ENCODE measurements at regions not wholly inside any gene's neighbourhood (a gene's known extent, or its start where the extent isn't known, plus 50 kb on each side); places are given as distances from the start of the nearest gene placed in this dataset.
"Not testable (repeated sequence)": the region's sequence is repeated elsewhere in the genome, so short reads cannot be mapped to it uniquely, and the experiment has no call there.

- H3K27me3 ChIP-seq = no peaks in the 10 kb centered on the region
- WGBS = 93% methylated on average over 2 of the region's 2 CpGs
- H3K9me3 ChIP-seq = no peaks in the 10 kb centered on the region
- no peak for DNase-seq (ENCODE audit: extremely low spot score)
- intact Hi-C loops (cut with DNase I) = no loop called here
- H3K36me3 ChIP-seq = no peaks in the 10 kb centered on the region
- H3K4me3 ChIP-seq = no peak overlapping the region
- TF ChIP-seq POLR2AphosphoS5 (IDR thresholded peaks at IDR 0.05) = no peak
- no peak for TF ChIP-seq POLR2A (IDR thresholded peaks at IDR 0.05; ENCODE audit: low read depth)
- no peak for TF ChIP-seq EP300 (IDR thresholded peaks at IDR 0.05)
- TF ChIP-seq CTCF (IDR thresholded peaks at IDR 0.05) = no peak
- H3K27ac ChIP-seq (replicated peaks in 1 of 4) = no peak overlapping the region
- H3K4me1 ChIP-seq = no peaks in the 10 kb centered on the region
Observed at GRCh38 chr5:90223756-90224155, 185.8 kb downstream of the CETN3 start.

GRCh38 chr5:90221951-90222350, 187.6 kb downstream of the CETN3 start:
- WGBS = 80% methylated on average over 2 of the region's 2 CpGs
- TF ChIP-seq POLR2AphosphoS5 (IDR thresholded peaks at IDR 0.05) (no peak), CTCF (IDR thresholded peaks at IDR 0.05) (no peak), POLR2A (IDR thresholded peaks at IDR 0.05; ENCODE audit: low read depth) (no peak), EP300 (IDR thresholded peaks at IDR 0.05) (no peak)
- Histone ChIP-seq H3K9me3 (no peaks in the 10 kb centered on the region), H3K27me3 (no peaks in the 10 kb centered on the region), H3K27ac (replicated peaks in 1 of 4) (no peak overlapping the region), H3K4me3 (no peak overlapping the region), H3K36me3 (no peaks in the 10 kb centered on the region), H3K4me1 (no peaks in the 10 kb centered on the region)
- no peak for DNase-seq (ENCODE audit: extremely low spot score)
- intact Hi-C loops (cut with DNase I) = no loop called here

GRCh38 chr5:90220554-90220953, 189.0 kb downstream of the CETN3 start:
- WGBS = 78% methylated on average over 3 of the region's 3 CpGs
- no peaks in the 10 kb centered on the region for H3K36me3 ChIP-seq
- H3K4me1 ChIP-seq = no peaks in the 10 kb centered on the region
- H3K4me3 ChIP-seq = no peak overlapping the region
- intact Hi-C loops (cut with DNase I) = no loop called here
- no peak for DNase-seq (ENCODE audit: extremely low spot score)
- no peaks in the 10 kb centered on the region for H3K9me3 ChIP-seq
- H3K27me3 ChIP-seq = no peaks in the 10 kb centered on the region
- H3K27ac ChIP-seq (replicated peaks in 1 of 4) = no peak overlapping the region
- TF ChIP-seq POLR2A (IDR thresholded peaks at IDR 0.05; ENCODE audit: low read depth) (no peak), CTCF (IDR thresholded peaks at IDR 0.05) (no peak), POLR2AphosphoS5 (IDR thresholded peaks at IDR 0.05) (no peak), EP300 (IDR thresholded peaks at IDR 0.05) (no peak)

DNA sequence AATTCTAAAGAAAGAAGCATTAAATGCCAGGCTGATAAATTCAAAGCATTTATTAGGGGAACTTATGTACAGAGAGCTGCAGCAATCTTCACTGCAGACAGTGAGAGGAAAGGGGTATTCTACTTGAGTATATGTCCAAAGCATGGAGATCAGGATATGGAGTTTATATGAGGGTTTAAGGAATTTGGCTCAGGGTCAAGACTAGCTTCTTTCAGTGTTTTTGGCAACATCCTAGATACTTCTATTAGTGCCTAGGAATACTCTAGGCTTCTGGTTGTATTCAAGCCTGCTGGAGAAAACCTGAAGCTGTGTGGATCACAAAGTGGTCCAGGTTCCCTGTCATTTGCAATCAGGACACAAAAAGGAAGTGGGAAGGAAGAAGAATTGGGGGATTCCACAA, 194.6 kb downstream of the CETN3 start:
- H3K27ac ChIP-seq (replicated peaks in 1 of 4) = no peak overlapping the region
- H3K27me3 ChIP-seq = no peaks in the 10 kb centered on the region
- TF ChIP-seq CTCF (IDR thresholded peaks at IDR 0.05) (no peak), EP300 (IDR thresholded peaks at IDR 0.05) (no peak), POLR2A (IDR thresholded peaks at IDR 0.05; ENCODE audit: low read depth) (no peak), POLR2AphosphoS5 (IDR thresholded peaks at IDR 0.05) (no peak)
- H3K36me3 ChIP-seq = no peaks in the 10 kb centered on the region
- H3K4me1 ChIP-seq = no peaks in the 10 kb centered on the region
- H3K9me3 ChIP-seq = no peaks in the 10 kb centered on the region
- no peak overlapping the region for H3K4me3 ChIP-seq
- DNase-seq (ENCODE audit: extremely low spot score) = no peak
- intact Hi-C loops (cut with DNase I) = no loop called here

DNA sequence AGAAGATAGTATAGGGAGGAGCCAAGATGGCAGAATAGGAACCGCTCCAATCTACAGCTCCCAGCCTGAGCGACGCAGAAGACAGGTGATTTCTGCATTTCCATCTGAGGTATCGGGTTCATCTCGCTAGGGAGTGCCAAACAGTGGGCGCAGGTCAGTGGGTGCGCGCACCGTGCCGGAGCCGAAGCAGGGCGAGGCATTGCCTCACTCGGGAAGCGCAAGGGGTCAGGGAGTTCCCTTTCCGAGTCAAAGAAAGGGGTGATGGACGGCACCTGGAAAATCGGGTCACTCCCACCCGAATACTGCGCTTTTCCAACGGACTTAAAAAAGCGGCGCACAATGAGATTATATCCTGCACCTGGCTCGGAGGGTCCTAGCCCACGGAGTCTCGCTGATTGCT, 201.2 kb downstream of the CETN3 start:
- DNase-seq (ENCODE audit: extremely low spot score); H3K4me1 ChIP-seq; H3K4me3 ChIP-seq; H3K27ac ChIP-seq (replicated peaks in 1 of 4); H3K27me3 ChIP-seq; intact Hi-C loops (cut with DNase I); H3K36me3 ChIP-seq: not testable (repeated sequence)
- WGBS = 89% methylated on average over 24 of the region's 25 CpGs
- peaks cover 0 to 11% (median 7%) of the 10 kb centered on the region in 4 donors for H3K9me3 ChIP-seq

Data from esophagus muscularis mucosa (tissue), 4 donors.